MCF 10A (cell line): ENCODE measurements at regions not wholly inside any gene's neighbourhood (a gene's known extent, or its start where the extent isn't known, plus 50 kb on each side); places are given as distances from the start of the nearest gene placed in this dataset.

Source experiments
- BruUV-seq: library from RNA; stranded (reverse); fragments of 400-500 nt; replicated peaks from 2 replicates; lab custom pipeline; 2021; lab: Mats Ljungman, UMichigan
- CTCF ChIA-PET: fragments of 300-600 bp; sonication (Branson Sonifier 250); formaldehyde crosslinking; extraction: SDS; loops from one replicate; lab custom pipeline; 2021; ENCODE audit warnings: antibody characterized with exemption, inconsistent platforms; lab: Yijun Ruan, JAX
- POLR2A ChIA-PET: fragments of 300-600, 350-650 bp; sonication (Branson Sonifier 250); formaldehyde crosslinking; extraction: SDS; loops from one replicate; lab custom pipeline; 2020; ENCODE audit warnings: antibody characterized with exemption, inconsistent platforms; lab: Yijun Ruan, JAX
- DNase-seq: peaks from one replicate; pipeline ENCODE4 v3.0.0-alpha.2; 2018; ENCODE audit not compliant: unreplicated experiment
- H3K27ac Mint-ChIP-seq: one replicate; pipeline ENCODE4 v1.8.0; 2022; ENCODE audit warnings: mild to moderate bottlenecking, low read depth, mixed read lengths; ENCODE audit not compliant: unreplicated experiment
- H3K27me3 Mint-ChIP-seq: one replicate; pipeline ENCODE4 v1.8.0; 2022; ENCODE audit warnings: mixed read lengths; ENCODE audit not compliant: insufficient read depth, unreplicated experiment
- H3K36me3 Mint-ChIP-seq: one replicate; pipeline ENCODE4 v1.8.0; 2022; ENCODE audit warnings: mild to moderate bottlenecking, moderate library complexity, mixed read lengths; ENCODE audit not compliant: insufficient read depth, unreplicated experiment
- H3K4me1 Mint-ChIP-seq: one replicate; pipeline ENCODE4 v1.8.0; 2022; ENCODE audit warnings: mixed read lengths; ENCODE audit not compliant: insufficient read depth, unreplicated experiment
- H3K4me3 Mint-ChIP-seq: one replicate; pipeline ENCODE4 v1.8.0; 2022; ENCODE audit warnings: mild to moderate bottlenecking, moderate library complexity, mixed read lengths; ENCODE audit not compliant: unreplicated experiment
- H3K9me3 Mint-ChIP-seq: one replicate; pipeline ENCODE4 v1.8.0; 2022; ENCODE audit warnings: mixed read lengths; ENCODE audit not compliant: unreplicated experiment
- intact Hi-C: fragments of 100-400 bp; cut with micrococcal nuclease; formaldehyde crosslinking; loops from 2 replicates; pipeline ENCODE4 v1.14.1; 2022
- TF ChIP-seq, protein P1 (sequence below): fragments of 200-600 bp; IDR thresholded peaks from one replicate; pipeline ENCODE4 v1.8.0; 2022; ENCODE audit warnings: antibody characterized with exemption, mild to moderate bottlenecking; ENCODE audit not compliant: unreplicated experiment

DNA sequence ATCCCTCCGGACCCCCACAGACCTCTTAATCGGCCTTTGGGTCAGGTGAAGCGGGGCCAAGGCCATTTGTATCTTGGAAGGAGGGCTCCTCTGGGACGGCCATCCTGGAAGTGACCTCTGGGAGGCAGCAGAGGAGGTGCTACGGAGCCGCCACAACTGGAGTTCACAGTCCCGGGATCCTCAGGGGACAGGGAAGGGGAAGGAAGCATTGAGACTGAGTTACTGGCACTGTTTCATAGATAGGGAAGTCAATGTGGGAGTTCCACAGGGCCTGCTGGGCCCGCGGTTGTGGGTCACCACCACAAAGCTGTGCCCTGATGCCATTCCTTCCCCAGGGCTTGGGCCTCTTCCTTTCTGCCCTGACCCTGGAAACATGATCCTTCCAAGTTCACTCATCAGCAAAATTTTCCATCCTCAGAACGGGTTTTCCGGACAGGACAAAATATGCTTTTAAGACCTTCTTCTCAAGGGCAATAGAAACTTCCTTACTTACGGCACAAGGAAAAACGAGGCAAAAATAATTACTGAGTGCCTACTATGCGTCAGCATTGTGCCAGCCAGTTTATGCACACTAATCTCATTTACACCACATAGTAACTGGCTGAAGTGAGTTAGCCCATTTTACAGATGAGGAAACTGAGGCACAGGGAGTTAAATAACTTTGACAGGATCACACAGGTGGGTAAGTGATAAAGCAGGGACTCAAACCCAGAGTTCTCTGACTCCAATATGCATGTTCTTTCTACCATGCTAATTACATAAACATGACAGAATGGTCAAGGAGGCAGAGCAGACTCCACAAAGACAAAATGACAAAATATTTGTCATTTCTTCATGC, 143.8 kb downstream of the UNC5CL start:
- peaks cover 27% of the 10 kb centered on the region for H3K27me3 Mint-ChIP-seq

DNA sequence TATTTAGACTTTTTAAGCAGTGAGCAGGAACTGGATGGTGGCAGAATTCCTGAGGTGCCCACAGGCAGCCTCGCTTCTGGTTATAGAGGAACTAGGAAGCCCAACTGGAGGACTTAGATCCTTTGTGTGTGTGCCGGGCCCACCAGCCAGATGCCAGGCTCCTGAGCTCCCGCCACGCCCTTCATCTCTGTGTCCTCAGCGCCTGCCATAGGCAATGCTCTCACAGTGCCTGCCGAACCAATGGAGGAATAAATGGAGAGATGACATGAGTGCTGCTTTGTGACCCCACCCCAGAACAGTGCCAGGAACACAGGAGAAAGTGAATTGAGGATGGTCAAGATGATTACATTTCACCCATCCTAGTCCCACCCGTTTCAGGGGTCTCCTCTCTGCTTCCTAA, 146.0 kb downstream of the UNC5CL start:
- Mint-ChIP-seq H3K27ac (no peak overlapping the region), H3K27me3 (peaks cover 27% of the 10 kb centered on the region), H3K4me1 (no peaks in the 10 kb centered on the region), H3K4me3 (no peak overlapping the region), H3K9me3 (no peaks in the 10 kb centered on the region), H3K36me3 (no peaks in the 10 kb centered on the region)
- no peak for DNase-seq
- ChIA-PET POLR2A (no interaction called here), CTCF (interaction anchor here (0.7 to 4.9 kb wide), 5 partner anchors 16 to 134 kb away, joined by 3 to 36 read pairs (median 5); no protein-coding TSS in a partner anchor)
- TF ChIP-seq, protein P1, sequence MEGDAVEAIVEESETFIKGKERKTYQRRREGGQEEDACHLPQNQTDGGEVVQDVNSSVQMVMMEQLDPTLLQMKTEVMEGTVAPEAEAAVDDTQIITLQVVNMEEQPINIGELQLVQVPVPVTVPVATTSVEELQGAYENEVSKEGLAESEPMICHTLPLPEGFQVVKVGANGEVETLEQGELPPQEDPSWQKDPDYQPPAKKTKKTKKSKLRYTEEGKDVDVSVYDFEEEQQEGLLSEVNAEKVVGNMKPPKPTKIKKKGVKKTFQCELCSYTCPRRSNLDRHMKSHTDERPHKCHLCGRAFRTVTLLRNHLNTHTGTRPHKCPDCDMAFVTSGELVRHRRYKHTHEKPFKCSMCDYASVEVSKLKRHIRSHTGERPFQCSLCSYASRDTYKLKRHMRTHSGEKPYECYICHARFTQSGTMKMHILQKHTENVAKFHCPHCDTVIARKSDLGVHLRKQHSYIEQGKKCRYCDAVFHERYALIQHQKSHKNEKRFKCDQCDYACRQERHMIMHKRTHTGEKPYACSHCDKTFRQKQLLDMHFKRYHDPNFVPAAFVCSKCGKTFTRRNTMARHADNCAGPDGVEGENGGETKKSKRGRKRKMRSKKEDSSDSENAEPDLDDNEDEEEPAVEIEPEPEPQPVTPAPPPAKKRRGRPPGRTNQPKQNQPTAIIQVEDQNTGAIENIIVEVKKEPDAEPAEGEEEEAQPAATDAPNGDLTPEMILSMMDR, result no peak
- intact Hi-C loops, result no loop called here
- BruUV-seq, result no TSS peak

More for the DNA sequence above, 143.8 kb downstream of the UNC5CL start:
- no peaks in the 10 kb centered on the region for H3K9me3 Mint-ChIP-seq
- POLR2A ChIA-PET, result interaction anchor here (1.3 kb wide), 1 partner anchor 135 kb away, joined by 3 read pairs; no protein-coding TSS in a partner anchor
- TF ChIP-seq, protein P1, result peak; percentile 79
- H3K4me1 Mint-ChIP-seq, result no peaks in the 10 kb centered on the region
- BruUV-seq, result no TSS peak
- CTCF ChIA-PET, result interaction anchor here (0.6 to 4.9 kb wide), 20 partner anchors 10 to 1498 kb away, joined by 3 to 36 read pairs (median 4); no protein-coding TSS in a partner anchor
- H3K36me3 Mint-ChIP-seq, result no peaks in the 10 kb centered on the region
- no peak overlapping the region for H3K27ac Mint-ChIP-seq
- peak; percentile 71 for DNase-seq
- H3K4me3 Mint-ChIP-seq, result no peak overlapping the region
- intact Hi-C loops, result loop anchor here (1.0 kb wide), 5 partner anchors 17 to 287 kb away; no protein-coding TSS in a partner anchor

DNA sequence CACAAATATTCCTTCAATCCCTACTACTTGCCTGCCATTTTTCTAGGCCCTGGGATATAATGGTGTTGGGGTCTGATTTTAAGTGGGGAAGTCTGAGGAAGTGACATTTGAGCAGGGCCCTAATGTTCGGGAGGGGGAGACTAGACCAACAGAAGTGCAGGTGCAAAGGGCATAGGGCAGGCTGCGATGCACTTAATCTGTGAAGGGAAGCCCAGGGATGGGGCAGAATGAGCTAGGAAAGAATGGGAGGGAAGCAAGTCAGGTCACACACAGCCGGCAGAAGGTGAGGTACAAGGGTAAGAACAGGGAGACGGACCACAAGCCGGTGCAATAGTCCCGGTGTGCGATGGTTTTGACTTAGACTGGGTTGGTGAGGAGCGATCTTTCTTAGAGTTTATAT, 146.8 kb downstream of the UNC5CL start:
- peaks cover 27% of the 10 kb centered on the region for H3K27me3 Mint-ChIP-seq
- H3K4me1 Mint-ChIP-seq, result no peaks in the 10 kb centered on the region
- ChIA-PET POLR2A (no interaction called here), CTCF (interaction anchor here (2.2 to 4.9 kb wide), 2 partner anchors 20 to 135 kb away, joined by 5 to 36 read pairs; no protein-coding TSS in a partner anchor)
- H3K27ac Mint-ChIP-seq, result no peak overlapping the region
- no peaks in the 10 kb centered on the region for H3K9me3 Mint-ChIP-seq
- intact Hi-C loops, result no loop called here
- no peak for DNase-seq
- no peak overlapping the region for H3K4me3 Mint-ChIP-seq
- TF ChIP-seq, protein P1, result no peak
- no TSS peak for BruUV-seq
- H3K36me3 Mint-ChIP-seq, result no peaks in the 10 kb centered on the region

DNA sequence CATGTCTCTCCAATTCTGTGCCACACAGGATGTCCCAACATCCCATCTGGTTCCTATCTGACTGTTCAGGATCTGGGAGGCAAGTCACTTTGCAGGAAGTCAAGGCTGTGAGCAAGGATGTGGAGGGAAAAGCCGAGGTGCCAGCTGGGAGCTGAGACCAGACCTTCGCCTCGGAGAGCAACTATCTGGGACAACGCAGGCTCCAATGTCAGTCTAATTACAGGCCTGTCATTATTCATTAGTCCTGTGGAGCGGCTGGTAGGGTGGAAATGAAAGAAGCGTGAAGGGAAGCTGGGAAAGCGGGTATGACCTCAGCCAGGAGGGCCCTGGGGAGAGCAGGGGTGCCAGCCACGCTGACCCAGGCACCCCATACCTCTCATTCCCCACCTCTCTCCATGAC, 147.3 kb downstream of the UNC5CL start:
- intact Hi-C loops, result no loop called here
- CTCF ChIA-PET, result interaction anchor here (2.2 kb wide), 1 partner anchor 20 kb away, joined by 5 read pairs; no protein-coding TSS in a partner anchor

More for the DNA sequence above, 147.3 kb downstream of the UNC5CL start:
- POLR2A ChIA-PET, result no interaction called here
- no TSS peak for BruUV-seq
- Mint-ChIP-seq H3K9me3 (no peaks in the 10 kb centered on the region), H3K4me3 (no peak overlapping the region), H3K27me3 (peaks cover 27% of the 10 kb centered on the region), H3K27ac (no peak overlapping the region), H3K36me3 (no peaks in the 10 kb centered on the region), H3K4me1 (no peaks in the 10 kb centered on the region)
- TF ChIP-seq, protein P1, result no peak
- DNase-seq, result no peak
